ENCODE measurements at regions not wholly inside any gene's neighbourhood (a gene's known extent, or its start where the extent isn't known, plus 50 kb on each side); places are given as distances from the start of the nearest gene placed in this dataset.

GRCh38 chr7:156494960-156495359 is 145.6 kb upstream of the RNF32 start:
- Histone ChIP-seq H3K9ac (ENCODE audit: insufficient read length, low read depth) (no peak overlapping the region), H3K36me3 (ENCODE audit: insufficient read depth, insufficient read length, low read length) (no peaks in the 10 kb centered on the region), H3K4me3 (ENCODE audit: insufficient read length, low read depth) (no peak overlapping the region), H3K27me3 (ENCODE audit: insufficient read depth, insufficient read length) (no peaks in the 10 kb centered on the region), H3K4me1 (ENCODE audit: insufficient read depth, insufficient read length) (no peaks in the 10 kb centered on the region), H3K9me3 (ENCODE audit: insufficient read depth, low read length) (no peaks in the 10 kb centered on the region)
- DNase-seq (ENCODE audit: low read depth, low spot score), result no peak
- no peak for TF ChIP-seq SUZ12 (IDR thresholded peaks at IDR 0.05; ENCODE audit: extremely low read depth, insufficient read depth, insufficient read length)
- TF ChIP-seq YY1 (IDR thresholded peaks at IDR 0.05; ENCODE audit: insufficient read depth, insufficient read length), result no peak
- no peak for TF ChIP-seq ZNF274 (IDR thresholded peaks at IDR 0.05; ENCODE audit: low read depth, low read length)

- no peaks in the 10 kb centered on the region for H3K4me1 ChIP-seq (ENCODE audit: insufficient read depth, insufficient read length)
- DNase-seq (ENCODE audit: low read depth, low spot score), result no peak
- H3K27me3 ChIP-seq (ENCODE audit: insufficient read depth, insufficient read length), result no peaks in the 10 kb centered on the region
- H3K9me3 ChIP-seq (ENCODE audit: insufficient read depth, low read length), result no peaks in the 10 kb centered on the region
- TF ChIP-seq SUZ12 (IDR thresholded peaks at IDR 0.05; ENCODE audit: extremely low read depth, insufficient read depth, insufficient read length) (no peak), ZNF274 (IDR thresholded peaks at IDR 0.05; ENCODE audit: low read depth, low read length) (no peak), YY1 (IDR thresholded peaks at IDR 0.05; ENCODE audit: insufficient read depth, insufficient read length) (no peak)
- H3K4me3 ChIP-seq (ENCODE audit: insufficient read length, low read depth), result no peak overlapping the region
- no peak overlapping the region for H3K9ac ChIP-seq (ENCODE audit: insufficient read length, low read depth)
- H3K36me3 ChIP-seq (ENCODE audit: insufficient read depth, insufficient read length, low read length), result no peaks in the 10 kb centered on the region
Measured at GRCh38 chr7:156493942-156494341, 146.6 kb upstream of the RNF32 start.

- H3K36me3 ChIP-seq (ENCODE audit: insufficient read depth, insufficient read length, low read length), result no peaks in the 10 kb centered on the region
- no peak overlapping the region for H3K9ac ChIP-seq (ENCODE audit: insufficient read length, low read depth)
- no peaks in the 10 kb centered on the region for H3K9me3 ChIP-seq (ENCODE audit: insufficient read depth, low read length)
Measured at GRCh38 chr7:156492170-156492569, 148.4 kb upstream of the RNF32 start.

GRCh38 chr7:156491435-156491834 is 149.1 kb upstream of the RNF32 start:
- no peaks in the 10 kb centered on the region for H3K4me1 ChIP-seq (ENCODE audit: insufficient read depth, insufficient read length)
- no peak overlapping the region for H3K4me3 ChIP-seq (ENCODE audit: insufficient read length, low read depth)
- DNase-seq (ENCODE audit: low read depth, low spot score), result no peak
- no peak overlapping the region for H3K9ac ChIP-seq (ENCODE audit: insufficient read length, low read depth)
- H3K27me3 ChIP-seq (ENCODE audit: insufficient read depth, insufficient read length), result no peaks in the 10 kb centered on the region
- no peaks in the 10 kb centered on the region for H3K9me3 ChIP-seq (ENCODE audit: insufficient read depth, low read length)
- no peaks in the 10 kb centered on the region for H3K36me3 ChIP-seq (ENCODE audit: insufficient read depth, insufficient read length, low read length)
- TF ChIP-seq YY1 (IDR thresholded peaks at IDR 0.05; ENCODE audit: insufficient read depth, insufficient read length), result no peak
- TF ChIP-seq SUZ12 (IDR thresholded peaks at IDR 0.05; ENCODE audit: extremely low read depth, insufficient read depth, insufficient read length), result no peak
- TF ChIP-seq ZNF274 (IDR thresholded peaks at IDR 0.05; ENCODE audit: low read depth, low read length), result no peak

More at GRCh38 chr7:156492170-156492569, 148.4 kb upstream of the RNF32 start:
- H3K4me1 ChIP-seq (ENCODE audit: insufficient read depth, insufficient read length), result no peaks in the 10 kb centered on the region
- TF ChIP-seq ZNF274 (IDR thresholded peaks at IDR 0.05; ENCODE audit: low read depth, low read length) (no peak), SUZ12 (IDR thresholded peaks at IDR 0.05; ENCODE audit: extremely low read depth, insufficient read depth, insufficient read length) (no peak), YY1 (IDR thresholded peaks at IDR 0.05; ENCODE audit: insufficient read depth, insufficient read length) (no peak)
- DNase-seq (ENCODE audit: low read depth, low spot score), result no peak
- H3K27me3 ChIP-seq (ENCODE audit: insufficient read depth, insufficient read length), result no peaks in the 10 kb centered on the region
- H3K4me3 ChIP-seq (ENCODE audit: insufficient read length, low read depth), result no peak overlapping the region

- Histone ChIP-seq H3K9me3 (ENCODE audit: insufficient read depth, low read length) (no peaks in the 10 kb centered on the region), H3K36me3 (ENCODE audit: insufficient read depth, insufficient read length, low read length) (no peaks in the 10 kb centered on the region), H3K4me1 (ENCODE audit: insufficient read depth, insufficient read length) (no peaks in the 10 kb centered on the region), H3K27me3 (ENCODE audit: insufficient read depth, insufficient read length) (no peaks in the 10 kb centered on the region), H3K4me3 (ENCODE audit: insufficient read length, low read depth) (no peak overlapping the region), H3K9ac (ENCODE audit: insufficient read length, low read depth) (no peak overlapping the region)
- DNase-seq (ENCODE audit: low read depth, low spot score), result no peak
- TF ChIP-seq YY1 (IDR thresholded peaks at IDR 0.05; ENCODE audit: insufficient read depth, insufficient read length) (no peak), SUZ12 (IDR thresholded peaks at IDR 0.05; ENCODE audit: extremely low read depth, insufficient read depth, insufficient read length) (no peak), ZNF274 (IDR thresholded peaks at IDR 0.05; ENCODE audit: low read depth, low read length) (no peak)
Measured at GRCh38 chr7:156490021-156490800, 150.4 kb upstream of the RNF32 start.

GRCh38 chr7:156487811-156488533 is 152.6 kb upstream of the RNF32 start:
- Histone ChIP-seq H3K4me1 (ENCODE audit: insufficient read depth, insufficient read length) (no peaks in the 10 kb centered on the region), H3K27me3 (ENCODE audit: insufficient read depth, insufficient read length) (no peaks in the 10 kb centered on the region), H3K4me3 (ENCODE audit: insufficient read length, low read depth) (no peak overlapping the region), H3K9ac (ENCODE audit: insufficient read length, low read depth) (no peak overlapping the region), H3K9me3 (ENCODE audit: insufficient read depth, low read length) (no peaks in the 10 kb centered on the region), H3K36me3 (ENCODE audit: insufficient read depth, insufficient read length, low read length) (no peaks in the 10 kb centered on the region)
- no peak for DNase-seq (ENCODE audit: low read depth, low spot score)
- TF ChIP-seq SUZ12 (IDR thresholded peaks at IDR 0.05; ENCODE audit: extremely low read depth, insufficient read depth, insufficient read length) (no peak), YY1 (IDR thresholded peaks at IDR 0.05; ENCODE audit: insufficient read depth, insufficient read length) (no peak), ZNF274 (IDR thresholded peaks at IDR 0.05; ENCODE audit: low read depth, low read length) (no peak)

GRCh38 chr7:156480671-156481070 is 159.9 kb upstream of the RNF32 start:
- no peaks in the 10 kb centered on the region for H3K4me1 ChIP-seq (ENCODE audit: insufficient read depth, insufficient read length)
- DNase-seq (ENCODE audit: low read depth, low spot score), result no peak
- H3K4me3 ChIP-seq (ENCODE audit: insufficient read length, low read depth), result no peak overlapping the region
- H3K36me3 ChIP-seq (ENCODE audit: insufficient read depth, insufficient read length, low read length), result no peaks in the 10 kb centered on the region
- TF ChIP-seq SUZ12 (IDR thresholded peaks at IDR 0.05; ENCODE audit: extremely low read depth, insufficient read depth, insufficient read length) (no peak), YY1 (IDR thresholded peaks at IDR 0.05; ENCODE audit: insufficient read depth, insufficient read length) (no peak), ZNF274 (IDR thresholded peaks at IDR 0.05; ENCODE audit: low read depth, low read length) (no peak)
- no peak overlapping the region for H3K9ac ChIP-seq (ENCODE audit: insufficient read length, low read depth)
- H3K27me3 ChIP-seq (ENCODE audit: insufficient read depth, insufficient read length), result no peaks in the 10 kb centered on the region
- H3K9me3 ChIP-seq (ENCODE audit: insufficient read depth, low read length), result no peaks in the 10 kb centered on the region
